GM06990 (cell line): ENCODE measurements at regions not wholly inside any gene's neighbourhood (a gene's known extent, or its start where the extent isn't known, plus 50 kb on each side); places are given as distances from the start of the nearest gene placed in this dataset.

Source experiments
- DNase-seq: peaks from one replicate; pipeline ENCODE4 v3.0.0-alpha.2; 2011; ENCODE audit not compliant: insufficient read length; ENCODE audit errors: extremely low read depth
- H3K27me3 ChIP-seq: replicated peaks from 2 replicates; pipeline ENCODE4 v1.6.0; 2011; ENCODE audit warnings: low read length; ENCODE audit not compliant: control insufficient read depth, insufficient read depth
- H3K36me3 ChIP-seq: 2 replicates; pipeline ENCODE4 v1.5.1; 2011; ENCODE audit warnings: low read length; ENCODE audit not compliant: control insufficient read depth, insufficient read depth
- H3K4me3 ChIP-seq: replicated peaks from 2 replicates; pipeline ENCODE4 v1.5.1; 2011; ENCODE audit warnings: low read depth, mild to moderate bottlenecking, control low read depth, low read length
- TF ChIP-seq, protein P1 (sequence below): IDR thresholded peaks from 2 replicates; pipeline ENCODE4 v1.5.1; 2011; ENCODE audit warnings: low read length, control low read depth, mild to moderate bottlenecking, inconsistent platforms; ENCODE audit not compliant: insufficient read depth, poor library complexity, severe bottlenecking

DNA sequence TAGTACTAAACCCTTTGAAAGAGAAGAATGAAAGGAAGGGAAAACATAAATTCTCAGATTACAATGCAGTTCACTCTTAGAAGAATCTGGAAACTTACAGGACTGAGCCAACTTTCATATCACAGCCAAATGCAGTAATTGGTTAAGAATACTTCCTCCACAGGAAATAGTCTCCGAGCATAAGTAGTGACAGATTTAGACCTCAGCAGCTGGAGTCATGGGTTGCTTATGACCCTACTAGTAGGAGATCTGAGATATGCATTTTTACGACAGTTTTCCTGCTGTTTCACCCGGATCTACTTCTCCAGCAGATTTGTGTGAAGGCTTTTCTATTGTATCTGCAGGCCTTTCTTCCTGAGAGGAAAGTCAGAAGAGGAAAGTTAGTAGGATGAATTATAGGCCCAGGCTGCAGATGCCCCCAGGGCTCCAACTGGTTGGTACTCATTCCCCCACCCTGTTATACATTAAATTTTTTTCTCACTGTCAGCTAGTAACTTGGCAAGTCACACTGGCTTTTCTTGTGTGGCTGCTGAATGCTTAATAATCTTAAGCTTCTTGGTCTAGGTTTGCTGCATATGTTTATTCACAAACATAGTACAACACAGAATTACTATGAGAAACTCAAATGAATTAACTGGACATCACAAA lies 1241.5 kb upstream of the MIR17HG start:
- no peak for DNase-seq
- Histone ChIP-seq H3K27me3 (no peaks in the 10 kb centered on the region), H3K4me3 (no peak overlapping the region), H3K36me3 (no peaks in the 10 kb centered on the region)
- TF ChIP-seq, protein P1, sequence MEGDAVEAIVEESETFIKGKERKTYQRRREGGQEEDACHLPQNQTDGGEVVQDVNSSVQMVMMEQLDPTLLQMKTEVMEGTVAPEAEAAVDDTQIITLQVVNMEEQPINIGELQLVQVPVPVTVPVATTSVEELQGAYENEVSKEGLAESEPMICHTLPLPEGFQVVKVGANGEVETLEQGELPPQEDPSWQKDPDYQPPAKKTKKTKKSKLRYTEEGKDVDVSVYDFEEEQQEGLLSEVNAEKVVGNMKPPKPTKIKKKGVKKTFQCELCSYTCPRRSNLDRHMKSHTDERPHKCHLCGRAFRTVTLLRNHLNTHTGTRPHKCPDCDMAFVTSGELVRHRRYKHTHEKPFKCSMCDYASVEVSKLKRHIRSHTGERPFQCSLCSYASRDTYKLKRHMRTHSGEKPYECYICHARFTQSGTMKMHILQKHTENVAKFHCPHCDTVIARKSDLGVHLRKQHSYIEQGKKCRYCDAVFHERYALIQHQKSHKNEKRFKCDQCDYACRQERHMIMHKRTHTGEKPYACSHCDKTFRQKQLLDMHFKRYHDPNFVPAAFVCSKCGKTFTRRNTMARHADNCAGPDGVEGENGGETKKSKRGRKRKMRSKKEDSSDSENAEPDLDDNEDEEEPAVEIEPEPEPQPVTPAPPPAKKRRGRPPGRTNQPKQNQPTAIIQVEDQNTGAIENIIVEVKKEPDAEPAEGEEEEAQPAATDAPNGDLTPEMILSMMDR: no peak

DNA sequence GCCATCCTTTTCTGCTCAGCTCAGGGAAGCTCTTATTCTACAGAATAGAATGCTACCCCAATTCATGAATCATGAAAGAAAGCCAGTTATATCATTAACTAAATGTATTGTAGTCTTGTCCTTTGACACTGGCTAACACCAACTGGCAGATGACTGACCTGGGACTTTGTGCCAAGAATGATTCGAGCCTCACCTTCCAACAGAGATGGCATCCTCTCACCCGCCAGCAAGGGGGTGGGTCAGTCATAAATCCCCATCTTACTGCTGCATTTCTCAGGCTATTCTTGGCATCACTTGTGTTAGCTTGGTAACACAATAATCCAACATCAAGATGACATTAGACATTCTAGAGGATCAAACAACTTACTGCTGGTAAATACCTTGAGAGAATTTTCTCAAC lies 1239.8 kb upstream of the MIR17HG start:
- no peak for DNase-seq
- H3K27me3 ChIP-seq: no peaks in the 10 kb centered on the region
- H3K4me3 ChIP-seq: no peak overlapping the region
- no peaks in the 10 kb centered on the region for H3K36me3 ChIP-seq
- TF ChIP-seq, protein P1: no peak

DNA sequence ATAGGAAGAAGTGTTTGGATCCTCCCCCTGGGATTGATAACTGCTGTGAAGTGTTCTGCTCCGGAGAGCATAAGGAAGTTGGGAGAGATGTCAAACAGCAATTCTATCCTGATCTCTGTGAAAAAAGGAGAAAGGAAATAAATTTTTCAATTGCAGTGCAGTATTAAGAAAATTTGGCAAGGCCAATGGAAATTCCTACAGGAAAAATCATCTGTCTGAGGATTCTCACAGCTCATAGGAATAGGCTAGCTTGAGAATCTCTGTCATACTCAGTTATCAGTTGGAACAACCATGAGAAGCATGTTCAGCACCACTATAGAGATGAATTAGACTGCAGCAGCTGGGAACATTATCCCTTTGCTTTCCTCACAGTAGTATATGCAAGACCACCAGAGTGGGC lies 1238.9 kb upstream of the MIR17HG start:
- Histone ChIP-seq H3K27me3 (no peaks in the 10 kb centered on the region), H3K36me3 (no peaks in the 10 kb centered on the region), H3K4me3 (no peak overlapping the region)
- no peak for DNase-seq
- TF ChIP-seq, protein P1: no peak

DNA sequence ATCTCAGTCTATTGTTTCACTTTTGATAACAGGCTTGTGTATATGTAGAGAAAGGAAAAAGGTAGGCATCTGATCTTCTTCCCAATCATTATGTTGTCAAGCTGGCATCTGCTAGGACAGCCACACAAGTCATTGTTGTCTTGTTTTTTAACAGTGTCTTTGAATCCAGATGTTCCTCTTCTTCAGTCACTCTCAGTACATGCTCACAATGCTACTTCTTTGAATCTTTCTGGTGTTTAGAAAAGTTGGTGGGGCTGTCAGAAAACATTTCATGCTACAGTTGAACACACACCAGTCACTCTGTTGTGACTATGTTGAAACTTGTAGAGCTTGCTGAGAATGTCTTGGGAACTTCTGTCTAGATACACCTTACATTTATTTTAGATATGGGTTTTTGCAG lies 1231.4 kb upstream of the MIR17HG start:
- H3K27me3 ChIP-seq: no peaks in the 10 kb centered on the region
- TF ChIP-seq, protein P1: no peak
- no peaks in the 10 kb centered on the region for H3K36me3 ChIP-seq
- no peak overlapping the region for H3K4me3 ChIP-seq
- no peak for DNase-seq

DNA sequence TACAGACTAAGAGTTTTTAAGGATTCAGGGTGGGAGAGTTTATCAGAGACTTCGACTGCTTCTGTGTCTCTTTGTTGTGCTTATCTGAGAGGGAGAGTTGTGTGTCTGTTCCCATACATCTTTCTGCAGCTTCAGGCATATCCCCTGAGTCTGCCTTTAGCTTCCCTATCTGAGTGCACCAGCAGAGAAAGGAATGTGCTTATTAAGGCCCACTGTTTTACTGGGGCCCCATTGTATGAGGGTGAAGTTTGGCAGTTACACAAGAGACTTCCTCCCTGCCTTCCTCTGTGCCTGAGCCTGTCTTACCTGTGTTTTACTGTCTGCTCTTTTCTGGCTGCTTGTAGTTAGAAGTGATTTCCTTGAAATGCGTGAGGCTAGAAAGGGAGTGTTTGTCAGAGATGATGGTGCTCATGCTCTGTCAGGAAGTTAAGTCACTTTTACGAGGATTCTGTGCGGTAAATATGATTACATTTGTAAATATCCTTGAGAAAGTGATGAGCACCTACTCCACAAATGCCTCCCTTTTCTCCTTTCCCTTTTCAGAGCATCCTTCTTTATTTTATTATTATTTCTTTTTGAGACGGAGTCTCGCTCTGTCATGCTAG lies 1228.9 kb upstream of the MIR17HG start:
- DNase-seq: no peak
- no peak overlapping the region for H3K4me3 ChIP-seq
- TF ChIP-seq, protein P1: no peak

More for the DNA sequence above, 1228.9 kb upstream of the MIR17HG start:
- no peaks in the 10 kb centered on the region for H3K36me3 ChIP-seq
- no peaks in the 10 kb centered on the region for H3K27me3 ChIP-seq
